Stimulated activated CD8-positive, alpha-beta memory T cell treated with anti-CD3 and anti-CD28 coated beads, Interleukin-15, amount 100 ng/mL, for 48 hours (primary cell): ENCODE measurements at regions not wholly inside any gene's neighbourhood (a gene's known extent, or its start where the extent isn't known, plus 50 kb on each side); places are given as distances from the start of the nearest gene placed in this dataset.
"Not testable (repeated sequence)": the region's sequence is repeated elsewhere in the genome, so short reads cannot be mapped to it uniquely, and the experiment has no call there.

Experiments
- DNase-seq, 2 donors: peaks; one replicate each; pipeline ENCODE4 v3.0.0-alpha.2; 2020; ENCODE audit warnings: low read depth in 2 of 2

DNA sequence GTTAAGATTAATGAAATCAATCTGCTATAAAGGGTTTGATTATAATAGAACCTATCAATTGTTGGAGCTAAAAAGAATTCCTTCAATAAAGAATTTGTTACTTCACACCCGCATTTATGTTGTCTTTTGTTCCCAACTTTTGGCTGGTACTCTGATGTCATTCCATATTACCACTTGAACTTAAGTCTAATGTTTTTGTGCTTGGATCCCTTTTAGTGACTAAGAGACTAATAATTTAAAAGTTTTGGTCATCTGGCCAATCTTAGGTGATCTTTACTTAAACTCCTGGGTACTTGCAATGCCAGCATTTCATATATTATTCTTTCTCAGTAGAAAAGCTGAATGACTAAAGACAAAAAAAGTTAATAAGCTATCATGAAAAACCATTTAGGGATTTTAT, 113.0 kb downstream of the TMEM30B start:
- DNase-seq: no peak

- DNase-seq: no peak
Measured at GRCh38 chr14:61167642-61168041, 113.5 kb downstream of the TMEM30B start.

- no peak for DNase-seq
Measured at GRCh38 chr14:61160798-61161197, 120.3 kb downstream of the TMEM30B start.

- no peak for DNase-seq
Measured at GRCh38 chr14:61154641-61155040, 126.5 kb downstream of the TMEM30B start.

DNA sequence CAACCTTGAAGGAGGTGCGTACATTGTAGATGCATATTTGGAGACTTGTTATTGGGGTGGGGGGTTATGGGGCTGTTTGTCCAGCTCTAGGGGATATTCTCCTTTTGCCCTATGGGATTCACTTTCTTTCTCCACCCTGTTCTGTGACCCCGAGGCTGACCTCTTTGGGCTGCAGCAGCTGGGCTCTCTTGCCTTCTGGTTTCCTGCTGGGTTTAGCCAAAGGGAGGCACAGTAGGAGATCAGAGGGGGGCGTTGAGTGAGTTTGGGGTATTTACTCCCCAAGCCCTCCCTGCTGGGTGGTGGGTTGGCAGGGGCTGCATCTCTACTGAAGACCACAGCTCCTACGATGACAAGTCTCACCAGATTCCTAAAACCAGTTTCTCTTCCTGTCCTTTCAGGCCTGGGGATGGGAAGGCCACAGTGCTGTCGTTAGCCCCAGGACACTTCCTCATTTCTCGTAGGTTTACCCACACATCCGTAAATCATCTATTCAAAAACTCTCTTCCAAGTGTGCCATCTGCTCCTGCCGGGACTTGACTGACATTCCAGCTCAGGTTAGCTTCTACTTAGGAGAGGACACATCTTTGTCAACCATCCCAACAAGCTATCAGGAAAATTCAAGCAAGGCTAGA, 127.1 kb downstream of the TMEM30B start:
- no peak for DNase-seq

GRCh38 chr14:61153431-61153830, 127.7 kb downstream of the TMEM30B start:
- DNase-seq: no peak

DNA sequence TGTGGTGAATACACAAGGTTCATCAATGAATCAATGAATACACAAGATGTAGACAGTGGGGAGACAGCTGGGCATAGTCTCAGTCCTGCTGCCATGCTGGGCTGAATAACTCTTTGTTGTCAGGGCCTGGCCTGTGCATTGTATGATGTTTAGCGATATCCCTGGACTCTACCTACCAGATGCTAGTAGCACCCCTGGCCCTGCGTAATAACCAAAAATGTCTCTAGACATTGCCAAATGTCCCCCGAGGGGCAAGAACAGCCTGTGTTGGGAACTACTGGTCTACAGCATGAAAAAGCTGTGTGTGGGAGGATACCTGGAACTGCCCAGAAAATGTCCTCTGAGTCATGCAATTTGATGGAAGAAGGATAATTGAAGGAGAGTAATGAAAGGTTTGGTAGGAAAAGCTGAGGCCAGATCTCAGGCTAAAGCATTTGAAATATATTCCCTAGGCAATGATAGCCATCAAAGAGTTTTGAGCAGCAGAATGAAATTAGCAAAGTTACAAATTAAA, 128.2 kb downstream of the TMEM30B start:
- no peak for DNase-seq

DNA sequence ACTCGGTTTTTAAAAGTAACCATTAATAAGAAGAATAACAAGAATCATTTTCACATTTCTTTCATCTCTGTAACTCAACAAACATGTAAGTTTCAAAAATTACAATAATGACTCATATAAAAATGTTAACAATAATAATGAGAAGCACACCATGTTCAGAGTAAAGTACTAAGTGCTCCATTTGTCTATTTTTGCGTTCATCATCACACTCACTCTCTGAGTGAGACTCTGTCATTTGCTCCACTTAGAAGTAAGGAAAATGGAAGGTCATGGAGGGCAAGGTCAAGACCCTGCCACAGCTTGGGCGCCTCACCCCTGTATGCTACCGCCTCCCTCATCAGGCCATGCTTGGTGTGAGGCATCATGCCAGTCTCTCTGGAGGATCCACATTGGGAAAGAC, 129.9 kb downstream of the TMEM30B start:
- DNase-seq: no peak

DNA sequence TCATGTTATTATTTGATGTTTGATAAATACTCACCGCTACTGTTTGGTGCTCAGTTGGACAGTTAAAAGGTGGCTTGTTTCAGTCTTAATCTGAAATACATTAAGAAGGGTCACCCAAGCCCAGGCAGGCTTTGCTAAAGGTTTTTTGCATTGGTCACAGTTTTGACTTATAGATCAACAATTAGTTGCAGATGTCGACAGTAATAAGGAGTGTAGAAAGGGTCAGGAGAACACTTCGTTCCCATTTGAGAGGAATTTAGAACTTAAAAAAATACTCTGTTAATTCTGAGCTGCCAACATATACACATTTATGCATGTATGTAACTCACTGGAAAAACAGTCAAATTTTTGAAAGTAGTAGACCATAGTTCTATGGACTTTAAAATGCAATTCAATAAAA, 130.3 kb downstream of the TMEM30B start:
- no peak for DNase-seq

GRCh38 chr14:61149896-61150295, 131.2 kb downstream of the TMEM30B start:
- DNase-seq: no peak

GRCh38 chr14:61148742-61149350, 132.3 kb downstream of the TMEM30B start:
- no peak for DNase-seq

DNA sequence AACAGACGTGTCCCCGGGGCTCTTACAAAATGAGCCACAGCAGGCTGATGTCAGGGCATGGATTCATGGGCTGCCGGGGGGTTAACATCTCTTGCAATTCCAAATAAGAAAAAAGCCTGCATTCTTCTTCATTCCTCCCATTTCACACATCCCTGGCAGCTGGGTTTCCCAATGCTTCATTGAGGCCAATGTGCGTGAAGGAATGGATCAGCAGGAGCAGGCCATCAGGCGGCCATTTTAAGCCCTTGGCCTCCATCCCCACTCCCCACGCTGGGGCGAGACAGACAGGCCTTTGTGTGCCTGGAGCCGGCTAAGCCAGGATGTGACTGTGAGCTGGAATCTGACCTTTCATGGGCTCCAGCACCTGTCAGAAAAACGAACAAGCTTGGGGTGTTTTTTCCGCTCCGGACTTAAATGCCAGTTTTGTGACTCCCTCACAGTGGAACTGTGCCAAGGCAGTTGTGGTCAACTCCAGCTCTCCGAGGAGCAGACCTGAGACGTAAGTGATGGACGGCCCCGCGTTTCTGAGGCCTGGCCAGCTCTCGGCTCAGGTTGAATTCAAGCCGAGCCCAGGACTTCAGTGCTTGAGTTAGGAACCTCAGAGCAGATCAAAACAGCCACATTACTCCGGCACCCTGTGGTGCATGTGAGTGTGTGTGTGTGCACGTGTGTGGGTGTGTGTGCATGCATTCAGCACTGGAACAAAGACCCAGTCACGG, 133.1 kb downstream of the TMEM30B start:
- DNase-seq: no peak

- no peak for DNase-seq
Measured at GRCh38 chr14:61147381-61147821, 133.7 kb downstream of the TMEM30B start.

DNA sequence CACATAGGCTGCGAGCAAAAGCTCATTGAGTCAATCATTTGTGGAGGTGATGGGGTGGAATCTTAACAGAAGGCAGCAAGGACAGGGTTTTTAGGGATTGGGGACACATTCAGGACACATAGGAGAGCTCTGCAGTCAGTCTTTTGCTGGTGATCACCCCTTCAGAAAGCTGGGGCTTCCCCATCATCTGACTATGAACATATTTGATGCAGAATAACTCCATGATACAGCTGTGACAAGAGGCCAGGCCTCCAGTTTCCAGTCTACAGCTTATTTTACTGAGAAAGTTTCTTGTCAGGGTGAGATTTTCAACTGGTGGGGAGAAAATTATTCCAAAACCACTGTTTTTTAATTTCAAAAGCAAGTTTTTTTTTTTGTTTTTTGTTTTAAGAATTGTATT, 134.2 kb downstream of the TMEM30B start:
- no peak for DNase-seq

DNA sequence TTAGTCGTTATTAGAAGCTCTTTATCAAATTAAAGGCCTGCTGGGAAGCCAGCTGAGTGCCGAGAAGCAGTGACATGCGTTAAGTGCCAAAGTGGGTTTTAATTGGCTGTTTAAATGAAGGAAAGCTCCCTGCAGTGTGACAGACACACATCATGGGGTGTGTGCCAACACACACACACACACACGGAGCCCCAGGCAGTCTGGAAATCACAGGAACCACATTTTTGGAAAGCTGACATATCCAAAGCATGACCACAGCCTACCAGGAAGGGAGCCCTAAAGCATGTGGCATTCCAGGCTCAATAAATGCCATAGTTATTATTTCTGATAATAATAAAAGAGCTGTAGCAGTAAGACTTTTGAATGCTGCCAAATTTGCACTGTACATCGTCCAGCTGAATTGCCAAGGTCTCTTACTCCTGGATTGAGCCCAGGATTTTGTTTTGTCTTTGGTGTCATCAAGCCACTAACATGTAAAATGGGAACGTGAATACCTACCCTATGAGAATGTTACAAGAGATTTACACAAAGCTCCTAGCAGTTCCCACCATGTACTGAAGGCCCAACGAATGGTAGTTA, 135.1 kb downstream of the TMEM30B start:
- no peak for DNase-seq

DNA sequence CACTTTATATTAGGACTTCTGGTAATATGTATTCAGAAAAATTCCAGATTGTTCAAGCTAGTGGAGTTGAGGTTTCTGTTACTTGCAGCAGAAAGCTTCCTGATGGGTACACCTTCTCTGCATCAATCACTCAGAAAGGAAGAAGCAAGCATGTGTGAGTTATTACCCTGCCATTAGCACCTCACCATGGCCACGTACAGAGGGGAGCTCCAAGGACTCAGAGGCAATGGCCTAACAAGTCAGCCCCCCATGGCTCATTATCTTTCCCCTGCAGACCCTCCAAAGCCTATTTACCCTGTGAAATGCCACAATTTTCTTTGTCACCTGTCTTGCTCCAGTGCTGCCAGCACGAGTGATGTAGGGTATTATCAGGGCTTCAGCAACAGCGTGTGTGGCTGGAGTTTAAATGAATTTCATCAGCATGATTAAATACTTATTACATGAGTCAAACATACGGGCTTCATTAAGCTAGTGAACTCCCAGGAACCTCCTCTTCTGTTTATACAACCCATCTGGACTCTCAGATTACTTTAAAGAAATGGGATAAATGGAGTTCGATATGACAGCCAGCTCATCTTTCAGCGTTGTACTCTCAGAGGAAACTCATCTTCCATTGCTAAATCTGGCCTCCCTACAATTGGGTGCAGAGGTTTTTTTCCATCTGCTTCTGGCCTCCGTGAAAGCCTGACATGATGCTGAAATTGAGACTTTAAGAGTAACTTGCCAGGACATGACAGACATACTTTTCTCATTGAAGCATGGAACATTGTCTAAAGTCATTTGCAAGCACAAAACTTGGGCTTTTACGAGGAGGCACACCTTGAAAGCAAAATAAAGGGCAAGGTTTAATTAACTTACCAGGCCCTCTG, 135.9 kb downstream of the TMEM30B start:
- no peak for DNase-seq

DNA sequence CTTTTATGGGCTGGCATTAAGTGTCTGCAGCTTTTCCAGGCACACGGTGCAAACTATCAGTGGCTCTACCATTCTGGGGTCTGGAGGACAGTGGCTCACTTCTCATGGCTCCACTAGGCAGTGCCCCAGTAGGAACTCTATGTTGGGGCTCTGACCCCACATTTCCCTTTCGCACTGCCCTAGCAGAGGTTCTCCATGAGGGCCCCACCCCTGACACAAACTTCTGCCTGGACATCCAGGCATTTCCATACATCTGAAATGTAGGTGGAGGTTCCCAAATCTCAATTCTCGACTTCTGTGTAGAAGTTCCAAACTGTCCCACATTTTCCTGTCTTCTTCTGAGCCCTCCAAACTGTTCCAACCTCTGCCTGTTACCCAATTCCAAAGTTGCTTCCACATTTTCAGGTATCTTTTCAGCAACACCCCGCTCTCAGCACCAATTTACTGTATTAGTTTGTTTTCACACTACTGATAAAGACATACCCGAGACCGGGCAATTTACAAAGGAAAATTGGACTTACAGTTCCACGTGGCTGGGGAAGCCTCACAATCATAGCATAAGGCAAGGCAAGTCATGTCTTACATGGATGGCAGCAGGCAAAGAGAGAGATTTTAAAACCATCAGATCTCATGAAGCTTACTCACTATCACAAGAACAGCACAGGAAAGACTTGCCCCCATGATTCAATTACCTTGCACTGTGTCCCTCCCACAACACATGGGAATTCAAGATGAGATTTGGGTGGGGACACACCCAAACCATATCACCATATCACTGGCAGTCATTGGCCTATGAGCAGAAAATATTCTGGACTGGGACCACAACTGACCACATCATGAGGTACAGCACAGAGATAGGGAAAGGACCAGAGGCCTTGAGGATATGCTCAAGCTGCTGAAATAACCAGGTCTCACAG, 136.8 kb downstream of the TMEM30B start:
- not testable (repeated sequence) for DNase-seq

- DNase-seq: no peak
Measured at GRCh38 chr14:61140872-61141271, 140.3 kb downstream of the TMEM30B start.

GRCh38 chr14:61140271-61140670, 140.9 kb downstream of the TMEM30B start:
- no peak for DNase-seq

DNA sequence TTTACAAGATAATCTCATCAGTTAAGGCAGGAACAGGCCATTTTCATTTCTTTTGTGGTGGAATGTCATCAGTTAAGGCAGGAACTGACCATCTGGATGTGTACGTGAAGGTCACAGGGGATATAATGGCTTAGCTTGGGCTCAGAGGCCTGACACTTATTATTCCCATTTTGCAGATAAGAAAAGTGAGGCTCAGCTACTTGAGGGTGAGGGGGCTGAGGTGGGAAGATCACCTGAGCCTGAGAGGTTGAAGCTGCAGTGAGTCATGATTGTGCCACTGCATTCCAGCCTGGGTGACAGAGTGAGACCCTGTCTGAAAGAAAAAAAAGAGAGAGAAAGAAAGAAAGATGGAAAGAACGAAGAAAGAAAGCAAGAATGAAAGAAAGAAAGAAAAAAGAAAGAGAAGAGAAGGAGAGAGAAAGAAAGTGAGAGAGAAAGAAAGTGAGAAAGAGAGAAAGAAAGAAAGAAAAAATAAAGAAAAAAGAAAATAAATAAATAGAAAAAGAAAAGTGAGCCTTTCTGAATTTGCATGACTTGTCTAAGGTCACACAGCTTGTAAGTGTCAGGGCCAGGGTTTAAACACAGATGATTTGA, 142.0 kb downstream of the TMEM30B start:
- DNase-seq: no peak
